AG09319 (cell line): ENCODE measurements at regions not wholly inside any gene's neighbourhood (a gene's known extent, or its start where the extent isn't known, plus 50 kb on each side); places are given as distances from the start of the nearest gene placed in this dataset.

ENCODE experiments used
- DNase-seq: peaks from one replicate; pipeline ENCODE4 v3.0.0-alpha.2; 2010; ENCODE audit warnings: low read depth; ENCODE audit errors: extremely low read depth
- CTCF ChIP-seq: IDR thresholded peaks from 2 replicates; pipeline ENCODE4 v1.5.1; 2011; ENCODE audit warnings: low read depth, mild to moderate bottlenecking, inconsistent platforms, low read length, moderate library complexity

DNA sequence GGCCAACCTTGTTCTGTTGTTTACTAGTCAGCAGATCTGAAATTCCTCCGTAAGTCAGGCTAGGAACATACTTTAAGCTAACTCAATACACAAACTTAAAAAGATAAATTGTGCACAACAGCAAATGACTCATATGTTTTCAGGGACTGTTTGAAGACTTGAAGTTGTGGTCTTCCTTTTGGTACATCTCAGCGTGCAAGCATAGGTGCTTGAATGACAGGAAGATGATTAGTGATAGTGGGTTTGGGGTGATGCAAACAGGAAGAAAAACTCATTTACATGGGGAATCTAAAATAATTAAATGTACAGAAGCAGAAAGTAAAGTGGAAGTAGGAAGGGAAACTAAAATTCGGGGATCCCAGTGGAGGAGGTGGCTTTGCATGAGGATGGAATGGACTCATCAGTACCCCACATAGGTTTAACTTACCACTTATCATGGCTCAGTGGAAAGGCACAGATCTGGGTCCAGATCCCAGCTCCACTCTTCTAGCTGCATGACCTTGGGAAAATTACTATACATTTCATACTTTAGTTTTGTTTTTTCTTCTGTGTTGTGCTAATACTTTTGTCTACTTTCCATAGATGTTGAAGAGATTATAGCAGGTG lies 122.3 kb downstream of the XCL2 start:
- TF ChIP-seq CTCF: no peak

DNA sequence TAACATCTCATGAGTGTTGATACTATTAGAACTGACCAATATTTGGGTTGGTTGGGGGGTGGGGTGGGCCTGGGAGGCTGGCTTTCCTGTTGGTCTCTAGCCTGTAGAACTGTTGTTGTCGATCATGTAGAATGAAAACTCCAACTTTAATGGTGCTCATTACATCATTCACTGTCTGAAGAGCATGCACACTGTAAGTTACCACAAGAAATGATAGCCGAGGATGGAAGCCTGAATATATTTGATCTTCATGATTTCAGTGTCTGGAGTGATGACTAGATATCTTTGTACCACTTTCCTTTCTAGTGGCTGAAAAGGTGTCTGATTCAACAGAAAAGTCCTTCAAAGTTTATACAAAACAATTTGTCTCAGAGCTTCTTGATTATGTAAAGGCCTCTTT lies 123.6 kb downstream of the XCL2 start:
- no peak for DNase-seq
- no peak for TF ChIP-seq CTCF

More for the DNA sequence above, 122.3 kb downstream of the XCL2 start:
- no peak for DNase-seq

DNA sequence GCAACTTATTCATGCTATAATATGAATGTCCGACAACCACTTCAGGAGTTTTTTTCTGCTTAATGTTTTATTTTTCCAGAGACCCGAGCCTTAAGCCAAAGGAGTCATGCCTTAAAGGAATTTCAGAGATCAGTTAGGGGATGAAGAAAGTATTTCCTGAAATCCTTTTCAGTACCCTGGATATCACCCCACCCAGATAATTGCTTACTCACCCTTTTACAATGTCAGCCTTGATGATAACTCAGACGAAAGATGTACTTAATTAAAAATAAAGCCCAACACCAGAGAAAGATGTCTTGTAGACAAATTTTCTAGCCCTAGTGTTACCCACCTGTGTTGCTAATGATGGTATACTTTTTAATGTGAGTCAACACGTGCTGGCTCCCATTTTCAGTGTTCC lies 124.1 kb downstream of the XCL2 start:
- no peak for TF ChIP-seq CTCF
- DNase-seq: no peak

DNA sequence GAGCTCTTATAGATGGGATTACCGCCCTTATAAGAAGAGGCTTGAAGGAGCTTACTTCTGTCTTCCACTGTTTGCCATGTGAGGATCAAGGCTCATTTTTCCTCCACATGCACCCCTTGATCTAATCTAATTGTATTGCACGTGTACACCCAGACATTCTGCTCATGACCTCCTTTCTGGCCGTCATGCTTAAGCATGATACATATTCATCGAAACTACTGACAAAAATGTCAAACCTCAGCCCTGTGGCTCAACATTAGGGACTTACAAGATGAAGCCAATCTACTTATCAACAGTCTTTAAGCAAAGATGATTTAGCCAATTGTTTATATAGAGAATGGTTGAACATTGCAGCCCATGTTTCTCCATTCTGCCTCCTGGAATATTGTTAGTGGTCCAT lies 127.6 kb downstream of the XCL2 start:
- no peak for TF ChIP-seq CTCF
- no peak for DNase-seq

DNA sequence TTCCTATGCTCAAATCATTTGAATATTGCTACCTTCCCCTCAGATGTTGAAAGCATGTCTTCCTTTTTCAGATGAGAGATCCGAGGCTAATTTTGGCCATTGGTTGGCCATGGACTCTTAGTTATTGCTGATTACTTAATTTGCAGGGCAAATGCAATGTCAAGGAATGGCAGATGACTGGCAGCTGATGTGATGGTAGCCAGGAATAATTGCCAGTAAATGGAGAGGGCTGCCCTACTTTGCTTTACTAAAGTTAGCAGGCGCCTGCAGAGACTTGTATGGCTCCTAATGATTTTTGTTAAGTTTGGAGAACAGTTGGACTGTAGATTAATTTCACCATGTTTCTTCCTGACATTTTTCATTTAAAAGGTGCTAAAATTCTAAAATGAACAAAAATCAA lies 128.9 kb downstream of the XCL2 start:
- DNase-seq: no peak
- no peak for TF ChIP-seq CTCF

- DNase-seq: no peak
- TF ChIP-seq CTCF: no peak
Measured at GRCh38 chr1:168410464-168410863, 129.8 kb downstream of the TBX19 start.

GRCh38 chr1:168408884-168409283 lies 128.2 kb downstream of the TBX19 start:
- no peak for TF ChIP-seq CTCF
- DNase-seq: no peak
